Loucy (cell line): ENCODE measurements at regions not wholly inside any gene's neighbourhood (a gene's known extent, or its start where the extent isn't known, plus 50 kb on each side); places are given as distances from the start of the nearest gene placed in this dataset.

Source experiments
- CTCF ChIP-seq: fragments of 200-600 bp; sonication (generic); conservative IDR thresholded peaks from 2 replicates; pipeline ENCODE4 v1.5.1; 2014; ENCODE audit warnings: mild to moderate bottlenecking, antibody characterized with exemption, low read length
- EZH2phosphoT487 ChIP-seq: fragments of 200-600 bp; IDR thresholded peaks from 2 replicates; pipeline ENCODE4 v1.6.1; 2018; ENCODE audit warnings: antibody characterized with exemption, mild to moderate bottlenecking, moderate library complexity, borderline replicate concordance

- TF ChIP-seq CTCF: no peak
- TF ChIP-seq EZH2phosphoT487: no peak
Observed at GRCh38 chr3:103705641-103706040, 1270.8 kb downstream of the ZPLD1 start.
